HepG2 (cell line): ENCODE measurements at regions not wholly inside any gene's neighbourhood (a gene's known extent, or its start where the extent isn't known, plus 50 kb on each side); places are given as distances from the start of the nearest gene placed in this dataset.

Experiments
- AGO2 ChIP-seq: fragments of 200-400 bp; formaldehyde crosslinking; optimal IDR thresholded peaks from 2 replicates; pipeline ENCODE3; 2017; ENCODE audit warnings: mild to moderate bottlenecking, low read depth, low read length, moderate library complexity
- CHCHD3 ChIP-seq: sonication (generic); formaldehyde crosslinking; IDR thresholded peaks from 2 replicates; pipeline ENCODE4 v1.8.0; 2022; ENCODE audit warnings: mild to moderate bottlenecking, missing genetic modification reagents, moderate library complexity
- FOXP1 ChIP-seq, 2 experiments: fragments of 450-650 bp in 1 of 2; IDR thresholded peaks; 2 replicates each; pipeline ENCODE4 v1.6.1; 2017 to 2018; ENCODE audit warnings: antibody characterized with exemption in 1 of 2
- HIVEP1 ChIP-seq: sonication (generic); formaldehyde crosslinking; IDR thresholded peaks from 2 replicates; pipeline ENCODE4 v1.4.0; 2020; ENCODE audit warnings: mild to moderate bottlenecking, missing genetic modification reagents
- HMGA1 ChIP-seq: sonication (generic); formaldehyde crosslinking; conservative IDR thresholded peaks from 2 replicates; pipeline ENCODE4 v1.4.0; 2020; ENCODE audit warnings: missing genetic modification reagents
- HOXA7 ChIP-seq: sonication (generic); formaldehyde crosslinking; IDR thresholded peaks from 2 replicates; pipeline ENCODE4 v1.8.1; 2022; ENCODE audit warnings: mild to moderate bottlenecking, missing genetic modification reagents, moderate library complexity
- MATR3 ChIP-seq: sonication (generic); formaldehyde crosslinking; IDR thresholded peaks from 2 replicates; pipeline ENCODE4 v1.4.0; 2020; ENCODE audit warnings: missing genetic modification reagents
- NCOR1 ChIP-seq: fragments of 200-600 bp; sonication (generic); IDR thresholded peaks from 2 replicates; pipeline ENCODE4 v1.7.0; 2017; ENCODE audit warnings: antibody characterized with exemption, low read length, borderline replicate concordance
- SPEN ChIP-seq: sonication (generic); formaldehyde crosslinking; IDR thresholded peaks from 2 replicates; pipeline ENCODE4 v1.5.1; 2020; ENCODE audit warnings: low read depth, mild to moderate bottlenecking, missing genetic modification reagents
- TBL1XR1 ChIP-seq: fragments of 150-350 bp; IDR thresholded peaks from 2 replicates; pipeline ENCODE4 v1.6.1; 2014; ENCODE audit warnings: borderline replicate concordance, low read length; ENCODE audit not compliant: partially characterized antibody
- TCF12 ChIP-seq, 2 experiments: fragments of 450-650 bp in 1 of 2; sonication (generic) in 1 of 2; formaldehyde crosslinking in 1 of 2; IDR thresholded peaks; 2 replicates each; pipeline versions ENCODE4 v1.6.1 to v1.8.0; 2017 to 2022; ENCODE audit warnings: antibody characterized with exemption in 1 of 2, mild to moderate bottlenecking in 1 of 2, missing genetic modification reagents in 1 of 2, moderate library complexity in 1 of 2
- ZNF138 ChIP-seq: sonication (generic); formaldehyde crosslinking; IDR thresholded peaks from 2 replicates; pipeline ENCODE4 v1.5.0; 2020; ENCODE audit warnings: mild to moderate bottlenecking, low read depth, missing genetic modification reagents
- ZNF383 ChIP-seq: sonication (generic); formaldehyde crosslinking; IDR thresholded peaks from 2 replicates; pipeline ENCODE4 v1.4.0; 2020; ENCODE audit warnings: missing genetic modification reagents, mild to moderate bottlenecking, borderline replicate concordance
- ZNF441 ChIP-seq: sonication (generic); formaldehyde crosslinking; IDR thresholded peaks from 2 replicates; pipeline ENCODE4 v1.7.0; 2021; ENCODE audit warnings: missing genetic modification reagents, borderline replicate concordance
- TF ChIP-seq, protein P1 (sequence below): sonication (generic); formaldehyde crosslinking; IDR thresholded peaks from 2 replicates; pipeline ENCODE4 v1.4.0; 2020; ENCODE audit warnings: missing genetic modification reagents
- TF ChIP-seq, protein P2 (sequence below): sonication (generic); formaldehyde crosslinking; IDR thresholded peaks from 2 replicates; pipeline ENCODE4 v1.5.1; 2020; ENCODE audit warnings: missing genetic modification reagents, mild to moderate bottlenecking, borderline replicate concordance
- TF ChIP-seq, protein P3 (sequence below), 2 experiments: sonication (generic) in 1 of 2; formaldehyde crosslinking in 1 of 2; IDR thresholded peaks; 2 replicates each; pipeline versions ENCODE4 v1.4.0 to v1.6.1; 2018 to 2020; ENCODE audit warnings: missing genetic modification reagents in 2 of 2, borderline replicate concordance in 1 of 2, low read depth in 1 of 2, mild to moderate bottlenecking in 1 of 2, missing biosample characterization in 1 of 2
- TF ChIP-seq, protein P4 (sequence below): sonication (generic); formaldehyde crosslinking; conservative IDR thresholded peaks from 2 replicates; pipeline ENCODE4 v1.4.0; 2020; ENCODE audit warnings: missing genetic modification reagents
- TF ChIP-seq, protein P5 (sequence below): sonication (generic); formaldehyde crosslinking; IDR thresholded peaks from 2 replicates; pipeline ENCODE4 v1.5.0; 2020; ENCODE audit warnings: mild to moderate bottlenecking, missing genetic modification reagents

DNA sequence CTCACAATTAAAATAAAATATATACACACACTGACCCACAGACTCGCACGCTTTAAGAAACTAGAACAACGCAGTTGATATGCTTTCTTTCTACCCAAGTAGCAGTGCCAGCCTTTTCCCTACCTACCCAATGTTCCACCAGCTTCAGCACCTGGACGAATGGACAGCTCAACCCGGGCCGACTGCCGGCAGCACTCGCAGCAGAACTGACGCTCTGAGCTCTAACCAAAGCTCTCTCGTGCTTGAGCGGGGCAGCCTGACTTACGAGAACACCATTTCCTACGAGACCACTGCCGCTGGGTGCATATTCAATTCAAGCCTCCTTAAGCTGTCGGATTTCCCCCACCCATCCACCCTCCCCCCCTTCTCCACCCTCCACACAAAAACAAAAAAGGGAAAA lies 127.4 kb upstream of the DPYD start (continued):
- no peak for TF ChIP-seq TCF12 (IDR thresholded peaks at IDR 0.05)
- TF ChIP-seq TCF12 (CRISPR knock-in tag; IDR thresholded peaks at IDR 0.05): no peak
- no peak for TF ChIP-seq HMGA1
- TF ChIP-seq, protein P1, sequence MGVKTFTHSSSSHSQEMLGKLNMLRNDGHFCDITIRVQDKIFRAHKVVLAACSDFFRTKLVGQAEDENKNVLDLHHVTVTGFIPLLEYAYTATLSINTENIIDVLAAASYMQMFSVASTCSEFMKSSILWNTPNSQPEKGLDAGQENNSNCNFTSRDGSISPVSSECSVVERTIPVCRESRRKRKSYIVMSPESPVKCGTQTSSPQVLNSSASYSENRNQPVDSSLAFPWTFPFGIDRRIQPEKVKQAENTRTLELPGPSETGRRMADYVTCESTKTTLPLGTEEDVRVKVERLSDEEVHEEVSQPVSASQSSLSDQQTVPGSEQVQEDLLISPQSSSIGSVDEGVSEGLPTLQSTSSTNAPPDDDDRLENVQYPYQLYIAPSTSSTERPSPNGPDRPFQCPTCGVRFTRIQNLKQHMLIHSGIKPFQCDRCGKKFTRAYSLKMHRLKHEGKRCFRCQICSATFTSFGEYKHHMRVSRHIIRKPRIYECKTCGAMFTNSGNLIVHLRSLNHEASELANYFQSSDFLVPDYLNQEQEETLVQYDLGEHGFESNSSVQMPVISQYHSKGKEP: peak; percentile 83; the same call in 1 of the 2 replicates
- TF ChIP-seq SPEN (CRISPR knock-in tag): no peak
- TF ChIP-seq AGO2: no peak
- no peak for TF ChIP-seq HIVEP1 (CRISPR knock-in tag)
- TF ChIP-seq, protein P2, sequence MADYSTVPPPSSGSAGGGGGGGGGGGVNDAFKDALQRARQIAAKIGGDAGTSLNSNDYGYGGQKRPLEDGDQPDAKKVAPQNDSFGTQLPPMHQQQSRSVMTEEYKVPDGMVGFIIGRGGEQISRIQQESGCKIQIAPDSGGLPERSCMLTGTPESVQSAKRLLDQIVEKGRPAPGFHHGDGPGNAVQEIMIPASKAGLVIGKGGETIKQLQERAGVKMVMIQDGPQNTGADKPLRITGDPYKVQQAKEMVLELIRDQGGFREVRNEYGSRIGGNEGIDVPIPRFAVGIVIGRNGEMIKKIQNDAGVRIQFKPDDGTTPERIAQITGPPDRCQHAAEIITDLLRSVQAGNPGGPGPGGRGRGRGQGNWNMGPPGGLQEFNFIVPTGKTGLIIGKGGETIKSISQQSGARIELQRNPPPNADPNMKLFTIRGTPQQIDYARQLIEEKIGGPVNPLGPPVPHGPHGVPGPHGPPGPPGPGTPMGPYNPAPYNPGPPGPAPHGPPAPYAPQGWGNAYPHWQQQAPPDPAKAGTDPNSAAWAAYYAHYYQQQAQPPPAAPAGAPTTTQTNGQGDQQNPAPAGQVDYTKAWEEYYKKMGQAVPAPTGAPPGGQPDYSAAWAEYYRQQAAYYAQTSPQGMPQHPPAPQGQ (CRISPR knock-in tag): no peak
- TF ChIP-seq FOXP1 (IDR thresholded peaks at IDR 0.05): no peak
- no peak for TF ChIP-seq FOXP1 (CRISPR knock-in tag; IDR thresholded peaks at IDR 0.05)
- TF ChIP-seq TBL1XR1: no peak
- no peak for TF ChIP-seq HOXA7
- TF ChIP-seq, protein P3, sequence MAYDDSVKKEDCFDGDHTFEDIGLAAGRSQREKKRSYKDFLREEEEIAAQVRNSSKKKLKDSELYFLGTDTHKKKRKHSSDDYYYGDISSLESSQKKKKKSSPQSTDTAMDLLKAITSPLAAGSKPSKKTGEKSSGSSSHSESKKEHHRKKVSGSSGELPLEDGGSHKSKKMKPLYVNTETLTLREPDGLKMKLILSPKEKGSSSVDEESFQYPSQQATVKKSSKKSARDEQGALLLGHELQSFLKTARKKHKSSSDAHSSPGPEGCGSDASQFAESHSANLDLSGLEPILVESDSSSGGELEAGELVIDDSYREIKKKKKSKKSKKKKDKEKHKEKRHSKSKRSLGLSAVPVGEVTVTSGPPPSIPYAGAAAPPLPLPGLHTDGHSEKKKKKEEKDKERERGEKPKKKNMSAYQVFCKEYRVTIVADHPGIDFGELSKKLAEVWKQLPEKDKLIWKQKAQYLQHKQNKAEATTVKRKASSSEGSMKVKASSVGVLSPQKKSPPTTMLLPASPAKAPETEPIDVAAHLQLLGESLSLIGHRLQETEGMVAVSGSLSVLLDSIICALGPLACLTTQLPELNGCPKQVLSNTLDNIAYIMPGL (CRISPR knock-in tag; IDR thresholded peaks at IDR 0.05; ENCODE audit: borderline replicate concordance in 1 of 2, low read depth in 1 of 2): no peak
- TF ChIP-seq, protein P4, sequence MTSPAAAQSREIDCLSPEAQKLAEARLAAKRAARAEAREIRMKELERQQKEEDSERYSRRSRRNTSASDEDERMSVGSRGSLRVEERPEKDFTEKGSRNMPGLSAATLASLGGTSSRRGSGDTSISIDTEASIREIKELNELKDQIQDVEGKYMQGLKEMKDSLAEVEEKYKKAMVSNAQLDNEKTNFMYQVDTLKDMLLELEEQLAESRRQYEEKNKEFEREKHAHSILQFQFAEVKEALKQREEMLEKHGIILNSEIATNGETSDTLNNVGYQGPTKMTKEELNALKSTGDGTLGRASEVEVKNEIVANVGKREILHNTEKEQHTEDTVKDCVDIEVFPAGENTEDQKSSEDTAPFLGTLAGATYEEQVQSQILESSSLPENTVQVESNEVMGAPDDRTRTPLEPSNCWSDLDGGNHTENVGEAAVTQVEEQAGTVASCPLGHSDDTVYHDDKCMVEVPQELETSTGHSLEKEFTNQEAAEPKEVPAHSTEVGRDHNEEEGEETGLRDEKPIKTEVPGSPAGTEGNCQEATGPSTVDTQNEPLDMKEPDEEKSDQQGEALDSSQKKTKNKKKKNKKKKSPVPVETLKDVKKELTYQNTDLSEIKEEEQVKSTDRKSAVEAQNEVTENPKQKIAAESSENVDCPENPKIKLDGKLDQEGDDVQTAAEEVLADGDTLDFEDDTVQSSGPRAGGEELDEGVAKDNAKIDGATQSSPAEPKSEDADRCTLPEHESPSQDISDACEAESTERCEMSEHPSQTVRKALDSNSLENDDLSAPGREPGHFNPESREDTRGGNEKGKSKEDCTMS (CRISPR knock-in tag): no peak
- TF ChIP-seq MATR3 (CRISPR knock-in tag): no peak
- TF ChIP-seq ZNF383: no peak
- TF ChIP-seq, protein P5, sequence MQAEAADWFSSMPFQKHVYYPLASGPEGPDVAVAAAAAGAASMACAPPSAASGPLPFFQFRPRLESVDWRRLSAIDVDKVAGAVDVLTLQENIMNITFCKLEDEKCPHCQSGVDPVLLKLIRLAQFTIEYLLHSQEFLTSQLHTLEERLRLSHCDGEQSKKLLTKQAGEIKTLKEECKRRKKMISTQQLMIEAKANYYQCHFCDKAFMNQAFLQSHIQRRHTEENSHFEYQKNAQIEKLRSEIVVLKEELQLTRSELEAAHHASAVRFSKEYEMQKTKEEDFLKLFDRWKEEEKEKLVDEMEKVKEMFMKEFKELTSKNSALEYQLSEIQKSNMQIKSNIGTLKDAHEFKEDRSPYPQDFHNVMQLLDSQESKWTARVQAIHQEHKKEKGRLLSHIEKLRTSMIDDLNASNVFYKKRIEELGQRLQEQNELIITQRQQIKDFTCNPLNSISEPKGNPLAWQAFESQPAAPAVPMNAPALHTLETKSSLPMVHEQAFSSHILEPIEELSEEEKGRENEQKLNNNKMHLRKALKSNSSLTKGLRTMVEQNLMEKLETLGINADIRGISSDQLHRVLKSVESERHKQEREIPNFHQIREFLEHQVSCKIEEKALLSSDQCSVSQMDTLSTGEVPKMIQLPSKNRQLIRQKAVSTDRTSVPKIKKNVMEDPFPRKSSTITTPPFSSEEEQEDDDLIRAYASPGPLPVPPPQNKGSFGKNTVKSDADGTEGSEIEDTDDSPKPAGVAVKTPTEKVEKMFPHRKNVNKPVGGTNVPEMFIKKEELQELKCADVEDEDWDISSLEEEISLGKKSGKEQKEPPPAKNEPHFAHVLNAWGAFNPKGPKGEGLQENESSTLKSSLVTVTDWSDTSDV (CRISPR knock-in tag): no peak
- peak; percentile 70; the same call in 1 of the 2 replicates for TF ChIP-seq ZNF441 (CRISPR knock-in tag)
- no peak for TF ChIP-seq CHCHD3
- no peak for TF ChIP-seq NCOR1
- no peak for TF ChIP-seq ZNF138
